ENCODE measurements at regions not wholly inside any gene's neighbourhood (a gene's known extent, or its start where the extent isn't known, plus 50 kb on each side); places are given as distances from the start of the nearest gene placed in this dataset.
"Not testable (repeated sequence)": the region's sequence is repeated elsewhere in the genome, so short reads cannot be mapped to it uniquely, and the experiment has no call there.

DNA sequence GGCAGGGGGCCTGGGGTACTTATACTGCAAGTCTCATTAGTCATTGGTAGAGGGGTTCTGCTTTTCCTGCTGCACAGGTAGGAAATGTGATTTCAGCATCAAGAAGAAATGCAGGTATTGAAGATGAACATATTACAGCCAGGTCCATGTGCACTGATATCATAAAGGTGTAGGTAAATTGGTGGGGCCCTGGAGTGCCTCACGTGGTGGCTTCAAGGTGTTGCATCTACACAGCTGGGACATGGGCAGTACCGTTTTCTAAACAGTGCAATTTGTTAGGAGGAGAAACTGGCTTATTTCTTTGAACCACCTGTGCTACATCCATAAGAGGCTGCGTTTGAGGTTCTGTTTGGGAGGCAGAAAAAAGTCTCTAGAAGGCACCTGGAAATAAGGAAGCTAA, 618.1 kb upstream of the RBFOX1 start:
- no peak for DNase-seq

- DNase-seq: no peak
Observed at GRCh38 chr16:6709736-6710135, 622.9 kb upstream of the RBFOX1 start.

DNA sequence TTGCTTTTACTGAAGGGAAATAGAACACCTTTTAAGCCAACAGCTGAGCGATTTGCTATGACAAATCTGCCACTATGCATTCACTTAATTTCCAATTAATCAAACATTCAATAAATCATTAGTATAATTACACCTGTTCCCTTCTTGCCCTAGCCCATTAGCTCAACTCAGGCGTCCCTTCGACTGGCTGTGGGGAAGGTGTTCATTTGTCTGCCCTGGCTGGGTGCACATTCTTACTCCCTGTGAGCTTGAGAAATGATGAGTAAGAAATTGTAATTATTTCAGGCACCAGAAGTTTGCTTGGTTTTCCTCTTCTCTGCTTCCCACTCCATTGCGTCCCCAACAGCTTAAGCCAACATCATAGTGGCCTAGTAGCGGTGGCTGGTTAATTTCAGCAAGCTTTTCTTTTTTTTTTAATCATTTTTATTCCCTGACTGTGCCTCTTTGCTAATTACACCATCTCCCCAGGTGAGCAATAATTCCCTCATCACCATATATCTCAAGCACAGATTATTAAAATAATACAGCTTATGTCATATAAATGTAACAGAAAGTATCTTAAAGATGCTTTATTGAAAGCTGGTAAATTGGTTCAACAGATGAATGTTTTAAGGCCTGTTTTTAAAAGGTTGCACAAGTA, 623.9 kb upstream of the RBFOX1 start:
- no peak for DNase-seq

DNA sequence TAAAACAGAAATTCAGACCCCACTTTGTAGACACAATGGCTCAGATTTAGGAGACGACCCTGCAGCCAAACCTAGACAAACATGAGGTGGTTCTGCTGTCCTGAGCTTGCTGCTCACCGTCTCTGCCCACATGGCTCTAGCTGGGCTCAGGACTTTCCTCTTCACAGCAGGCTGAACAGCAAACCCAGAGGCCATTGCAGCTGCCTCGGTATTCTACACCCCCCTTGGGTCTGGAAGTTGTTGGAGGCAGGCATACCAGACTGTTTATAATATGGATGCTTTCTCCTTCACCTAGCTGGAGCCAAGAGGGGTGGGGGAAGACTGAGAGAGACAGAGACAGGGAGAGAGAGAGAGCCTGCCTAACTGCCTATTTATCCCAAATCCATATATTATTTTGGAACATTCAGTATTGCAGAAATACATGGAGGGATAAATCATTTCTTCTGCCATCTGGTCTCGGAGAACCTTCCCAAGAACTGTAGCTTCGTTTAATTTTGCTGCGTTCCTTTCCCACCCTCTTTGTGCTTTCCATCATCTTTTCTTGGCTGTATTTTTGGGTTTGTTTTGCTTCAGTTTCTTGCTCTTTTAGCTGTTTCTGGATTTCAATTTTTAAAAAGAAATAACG, 628.2 kb upstream of the RBFOX1 start:
- no peak for DNase-seq

GRCh38 chr16:6701096-6701495, 631.5 kb upstream of the RBFOX1 start:
- DNase-seq: no peak

- DNase-seq: no peak
Observed at GRCh38 chr16:6698548-6698947, 634.1 kb upstream of the RBFOX1 start.

DNA sequence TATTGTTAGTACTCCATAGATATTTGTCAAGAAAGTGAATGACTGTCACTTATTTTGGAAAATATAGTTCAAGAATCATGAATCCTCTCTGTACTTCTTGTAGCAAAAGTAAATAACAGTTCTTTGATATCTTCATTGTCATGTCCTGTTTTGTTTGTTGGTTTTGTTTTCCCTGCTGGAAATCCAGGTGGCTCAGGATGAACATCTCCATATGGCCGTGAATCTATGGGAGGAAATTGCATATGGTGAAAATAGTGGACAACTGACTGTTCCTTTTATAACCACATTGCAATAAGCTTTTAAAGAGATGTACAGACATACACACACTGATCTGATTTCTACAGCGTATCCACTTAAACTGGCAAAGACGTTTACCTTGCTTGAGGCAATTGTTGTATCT, 637.0 kb upstream of the RBFOX1 start:
- DNase-seq: no peak

- no peak for DNase-seq
Observed at GRCh38 chr16:6694636-6695035, 638.0 kb upstream of the RBFOX1 start.

DNA sequence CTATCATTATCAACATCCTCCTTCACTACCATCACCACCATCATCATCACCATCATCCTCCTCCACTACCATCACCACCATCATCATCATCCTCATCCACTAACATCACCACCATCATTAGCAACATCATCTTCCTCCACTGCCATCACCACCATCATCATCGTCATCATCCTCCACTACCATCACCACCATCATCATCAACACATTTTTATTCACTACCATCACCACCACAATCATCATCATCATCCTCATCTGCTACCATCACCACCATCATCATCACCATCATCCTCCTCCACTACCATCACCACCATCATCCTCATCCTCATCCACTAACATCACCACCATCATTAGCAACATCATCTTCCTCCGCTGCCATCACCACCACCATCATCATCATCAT, 639.2 kb upstream of the RBFOX1 start:
- DNase-seq: not testable (repeated sequence)

- DNase-seq: no peak
Observed at GRCh38 chr16:6692874-6693273, 639.8 kb upstream of the RBFOX1 start.

DNA sequence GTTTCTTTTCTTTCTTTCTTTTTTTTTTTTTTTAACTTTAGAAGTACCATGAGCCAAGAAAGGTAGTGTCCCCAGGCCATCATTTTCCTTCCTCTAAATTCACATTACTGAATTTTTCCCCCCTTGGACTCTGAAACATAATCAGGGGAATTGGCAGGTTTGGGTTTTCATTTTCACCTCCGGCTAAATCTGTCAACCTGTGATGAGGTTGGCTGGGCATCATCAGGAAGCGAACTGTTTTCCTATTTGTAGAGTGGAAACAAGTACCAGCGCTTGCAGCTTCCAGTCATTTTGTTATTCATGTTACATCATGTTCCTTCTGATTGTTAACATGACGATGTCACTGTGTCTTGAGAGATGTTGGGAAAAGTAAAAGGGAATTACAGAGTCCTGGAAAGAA, 641.9 kb upstream of the RBFOX1 start:
- no peak for DNase-seq

GRCh38 chr16:6689643-6690042, 643.0 kb upstream of the RBFOX1 start:
- DNase-seq: no peak

DNA sequence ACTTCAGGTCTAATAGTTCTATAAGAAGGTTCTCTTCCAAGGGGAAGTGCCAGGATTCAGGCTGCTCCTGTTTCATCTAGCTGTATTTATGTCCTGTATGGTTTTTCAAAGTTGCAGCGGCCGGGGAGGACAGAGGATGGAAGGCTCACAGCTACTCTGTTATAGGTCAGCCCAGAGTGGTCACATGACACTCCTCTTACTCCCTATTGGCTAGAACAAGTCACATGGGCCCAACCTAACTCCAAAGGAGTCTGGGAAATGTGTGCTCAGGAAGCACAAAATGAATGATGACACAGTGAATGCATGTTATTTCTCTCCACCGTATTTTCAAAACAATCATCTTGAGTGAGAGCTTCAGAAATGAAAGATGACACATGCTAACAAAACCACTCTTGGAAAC, 645.1 kb upstream of the RBFOX1 start:
- DNase-seq: no peak

DNA sequence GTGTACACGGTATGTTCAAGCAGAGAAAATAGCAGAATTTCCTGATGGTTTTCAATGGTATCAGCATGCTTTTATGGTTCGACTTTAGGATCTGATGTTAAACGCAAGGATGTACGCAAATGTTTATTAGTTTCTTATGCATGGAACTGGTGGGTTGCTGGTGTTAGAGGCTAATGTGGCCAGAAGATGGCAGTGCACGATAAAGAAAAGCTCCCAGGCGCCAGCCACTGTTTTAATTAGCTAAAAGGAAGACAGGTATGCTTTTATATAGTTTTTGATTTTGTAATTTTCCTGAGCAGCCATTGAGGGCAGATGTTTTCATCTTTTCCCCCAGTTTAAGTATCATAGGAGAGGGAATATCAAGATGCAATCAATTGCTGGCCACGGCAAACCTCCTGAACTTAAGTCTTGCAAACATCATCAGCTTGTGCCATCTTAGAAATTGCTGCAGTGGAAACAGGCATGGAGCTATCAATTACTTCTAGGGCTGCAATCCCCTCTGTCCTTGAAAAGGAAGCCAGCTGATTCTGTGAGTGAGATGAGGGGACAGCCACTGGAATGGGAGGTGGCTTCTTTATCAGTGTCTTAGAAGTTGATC, 648.5 kb upstream of the RBFOX1 start:
- DNase-seq: no peak

GRCh38 chr16:6682142-6682811, 650.4 kb upstream of the RBFOX1 start:
- peak; percentile 4 for DNase-seq

DNA sequence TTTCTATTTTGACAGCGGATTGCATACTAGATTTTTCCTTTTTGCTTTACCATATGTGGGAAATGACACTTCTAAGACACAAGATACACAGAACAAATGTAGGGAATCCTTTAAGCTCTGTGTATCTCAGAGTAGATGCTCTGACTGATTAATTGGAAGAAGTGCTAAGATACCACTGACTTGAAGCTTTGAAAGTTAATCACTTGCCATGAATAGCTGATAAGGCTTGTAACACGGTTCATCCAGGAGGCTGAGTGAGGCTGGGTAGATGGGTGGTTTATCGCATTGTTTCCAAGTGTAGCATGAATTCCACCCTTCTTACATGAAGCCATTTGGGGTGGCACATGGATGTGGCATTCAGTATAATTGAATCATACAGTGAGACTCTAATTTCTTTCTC, 654.1 kb upstream of the RBFOX1 start:
- no peak for DNase-seq

GRCh38 chr16:6674071-6674470, 658.6 kb upstream of the RBFOX1 start:
- no peak for DNase-seq

- DNase-seq: no peak
Observed at GRCh38 chr16:6672507-6672906, 660.1 kb upstream of the RBFOX1 start.

DNA sequence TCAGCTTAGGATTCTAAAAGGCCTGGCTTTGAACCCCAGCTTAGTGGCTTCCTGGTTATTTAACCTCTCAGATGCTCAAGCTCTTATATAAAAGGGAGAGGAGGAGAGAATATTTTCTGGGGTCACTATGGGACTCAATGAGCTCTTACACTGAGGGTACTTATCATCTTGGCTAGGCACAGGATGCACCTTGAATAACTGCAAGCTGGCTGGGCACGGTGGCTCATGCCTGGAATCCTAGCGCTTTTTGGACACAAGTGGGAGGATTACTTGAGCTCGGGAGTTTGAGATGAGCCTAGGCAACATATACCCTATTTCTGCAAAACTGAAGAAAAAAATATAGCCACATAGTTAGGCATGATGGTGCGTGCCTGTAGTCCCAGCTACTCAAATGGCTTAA, 665.3 kb upstream of the RBFOX1 start:
- no peak for DNase-seq

DNA sequence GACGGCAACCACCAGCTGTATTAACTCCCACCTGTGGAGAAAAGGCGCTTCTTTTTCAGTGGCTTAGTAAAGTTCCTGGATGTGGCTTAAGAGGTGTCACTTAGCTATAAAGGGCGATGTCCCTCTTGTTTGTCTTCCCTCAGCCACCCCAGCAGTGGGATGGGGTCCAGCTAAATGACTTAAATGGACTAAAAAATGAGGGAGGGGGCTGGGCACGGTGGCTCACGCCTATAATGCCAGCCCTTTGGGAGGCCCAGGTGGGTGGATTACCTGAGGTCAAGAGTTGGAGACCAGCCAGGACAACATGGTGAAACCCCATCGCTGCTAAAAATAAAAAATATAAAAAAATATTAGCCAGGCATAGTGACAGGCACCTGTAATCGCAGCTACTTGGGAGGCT, 667.5 kb upstream of the RBFOX1 start:
- no peak for DNase-seq

GRCh38 chr16:6663668-6664067, 669.0 kb upstream of the RBFOX1 start:
- DNase-seq: no peak

- DNase-seq: no peak
Observed at GRCh38 chr16:6656760-6657159, 675.9 kb upstream of the RBFOX1 start.

DNA sequence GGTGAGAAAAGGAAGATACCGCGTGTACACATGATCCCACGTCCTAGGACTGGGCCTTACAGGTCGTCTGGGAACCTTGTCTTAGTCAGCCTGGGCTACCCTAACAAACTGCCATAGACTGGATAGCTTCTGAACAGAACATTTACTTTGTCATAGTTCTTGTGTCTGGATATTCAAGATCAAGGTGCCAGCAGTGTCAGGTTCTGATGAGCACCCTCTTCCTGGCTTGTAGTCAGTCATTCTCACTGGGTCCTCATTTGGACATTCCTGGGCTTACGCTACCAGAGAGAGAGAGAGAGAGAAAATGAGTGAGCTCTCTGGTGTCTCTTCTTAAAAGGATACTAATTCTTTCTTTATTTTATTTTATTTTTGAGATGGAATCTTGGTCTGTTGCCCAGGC, 685.8 kb upstream of the RBFOX1 start:
- no peak for DNase-seq

Measured in MV-4-11 (cell line).